D721Med (cell line): ENCODE measurements at regions not wholly inside any gene's neighbourhood (a gene's known extent, or its start where the extent isn't known, plus 50 kb on each side); places are given as distances from the start of the nearest gene placed in this dataset.
A peak's percentile ranks its signal among the peaks of the same experiment; 100 is the strongest.

Experiments used
- DNase-seq: peaks from one replicate; pipeline ENCODE4 v3.0.0; 2011; ENCODE audit warnings: low spot score; ENCODE audit not compliant: insufficient read length
- FAIRE-seq: peaks from 2 replicates; lab custom pipeline; 2011; peaks lifted over from hg19 to GRCh38; lab: Jason Lieb, UNC
- TF ChIP-seq, protein P1 (sequence below): IDR thresholded peaks from 2 replicates; pipeline ENCODE4 v1.5.1; 2012; ENCODE audit warnings: mild to moderate bottlenecking, control low read depth; ENCODE audit not compliant: insufficient read depth; ENCODE audit errors: missing control alignments

DNA sequence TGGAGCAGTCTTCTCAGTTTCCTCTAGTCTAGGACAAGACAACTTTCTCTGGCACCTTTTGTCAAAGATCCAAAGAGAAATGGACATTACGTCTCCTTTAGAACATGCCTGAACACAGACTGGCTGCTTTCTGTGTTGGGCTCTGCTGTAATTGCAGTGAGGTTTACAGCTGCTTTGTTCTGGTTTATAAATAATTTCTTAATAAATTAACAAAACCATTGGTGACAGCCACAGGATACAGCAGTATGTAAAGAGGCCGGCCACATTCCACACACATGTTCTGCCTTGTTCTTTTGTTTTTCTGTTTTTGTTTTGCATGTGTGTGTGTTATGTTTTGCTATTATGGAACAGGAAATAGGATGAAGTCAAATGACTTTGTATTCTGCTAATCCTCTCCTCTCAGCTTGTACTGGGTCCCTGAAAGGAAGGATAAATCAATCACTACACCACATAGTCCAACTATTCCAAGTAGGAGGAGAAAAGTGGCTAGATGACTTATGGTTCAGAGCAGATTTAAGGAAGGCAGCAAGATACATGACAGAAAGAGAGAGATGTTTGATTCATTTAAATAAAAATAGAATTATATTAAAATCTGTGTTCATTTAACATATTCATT, 161.5 kb upstream of the ESRRG start:
- TF ChIP-seq, protein P1, sequence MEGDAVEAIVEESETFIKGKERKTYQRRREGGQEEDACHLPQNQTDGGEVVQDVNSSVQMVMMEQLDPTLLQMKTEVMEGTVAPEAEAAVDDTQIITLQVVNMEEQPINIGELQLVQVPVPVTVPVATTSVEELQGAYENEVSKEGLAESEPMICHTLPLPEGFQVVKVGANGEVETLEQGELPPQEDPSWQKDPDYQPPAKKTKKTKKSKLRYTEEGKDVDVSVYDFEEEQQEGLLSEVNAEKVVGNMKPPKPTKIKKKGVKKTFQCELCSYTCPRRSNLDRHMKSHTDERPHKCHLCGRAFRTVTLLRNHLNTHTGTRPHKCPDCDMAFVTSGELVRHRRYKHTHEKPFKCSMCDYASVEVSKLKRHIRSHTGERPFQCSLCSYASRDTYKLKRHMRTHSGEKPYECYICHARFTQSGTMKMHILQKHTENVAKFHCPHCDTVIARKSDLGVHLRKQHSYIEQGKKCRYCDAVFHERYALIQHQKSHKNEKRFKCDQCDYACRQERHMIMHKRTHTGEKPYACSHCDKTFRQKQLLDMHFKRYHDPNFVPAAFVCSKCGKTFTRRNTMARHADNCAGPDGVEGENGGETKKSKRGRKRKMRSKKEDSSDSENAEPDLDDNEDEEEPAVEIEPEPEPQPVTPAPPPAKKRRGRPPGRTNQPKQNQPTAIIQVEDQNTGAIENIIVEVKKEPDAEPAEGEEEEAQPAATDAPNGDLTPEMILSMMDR, result no peak
- FAIRE-seq (peak; percentile 74), DNase-seq (no peak)

DNA sequence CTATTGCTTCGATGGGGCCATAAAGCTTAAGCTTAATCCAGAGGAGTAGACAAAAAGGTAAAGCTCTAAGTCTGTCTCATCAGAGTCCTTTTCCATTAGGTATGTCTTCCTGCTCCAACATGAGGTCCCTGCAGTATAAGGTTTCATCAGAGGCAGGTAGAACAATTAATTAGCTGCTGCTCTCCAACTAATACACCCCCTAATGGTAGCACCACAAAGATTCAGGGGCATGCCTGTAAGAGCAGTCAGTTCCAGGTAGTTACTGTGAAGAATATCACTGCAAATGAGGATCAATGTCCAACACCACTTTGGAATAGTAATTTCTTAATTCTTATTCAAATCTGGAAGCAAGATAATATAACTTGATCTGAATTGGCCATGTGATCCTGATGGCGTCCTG, 160.3 kb upstream of the ESRRG start:
- FAIRE-seq (no peak), DNase-seq (no peak)
- TF ChIP-seq, protein P1, result no peak

DNA sequence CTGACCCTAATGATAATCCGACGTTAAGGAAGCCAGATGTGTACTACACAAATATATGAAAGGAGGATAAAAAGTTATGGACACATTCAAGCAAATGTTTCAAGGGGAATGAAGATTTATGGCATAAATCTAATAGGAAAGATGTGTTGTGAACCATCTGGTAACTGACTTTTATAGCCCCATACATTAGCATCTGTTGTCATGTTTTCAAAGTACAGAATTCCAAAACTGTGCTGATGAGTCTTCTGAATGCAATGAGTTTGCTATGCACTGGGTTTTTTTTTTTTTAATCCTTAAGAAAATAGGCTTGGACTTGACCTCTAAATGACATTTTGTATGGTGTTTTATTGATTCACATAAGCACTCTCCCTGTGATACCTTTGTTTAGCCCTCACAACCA, 158.5 kb upstream of the ESRRG start:
- TF ChIP-seq, protein P1, result no peak
- DNase-seq (no peak), FAIRE-seq (peak; percentile 85)

DNA sequence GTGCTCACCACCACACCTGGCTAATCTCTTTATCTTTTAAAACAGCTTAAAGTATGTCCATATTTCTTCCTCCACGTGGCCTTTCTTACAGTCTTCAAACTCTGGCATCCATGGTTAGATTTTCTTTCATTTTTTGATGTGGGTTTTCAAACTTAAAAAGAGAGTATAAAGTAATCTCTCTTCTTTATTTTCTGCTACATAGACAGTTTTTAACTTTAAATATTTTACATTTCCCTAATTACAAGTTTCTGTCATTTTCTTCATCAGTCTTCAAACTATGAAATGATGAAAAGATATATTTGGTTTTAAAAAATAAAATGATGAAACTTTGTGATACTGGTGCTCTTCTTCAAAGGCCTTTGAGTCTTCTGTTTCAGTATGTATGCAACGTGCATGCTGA, 143.5 kb upstream of the ESRRG start:
- FAIRE-seq (no peak), DNase-seq (no peak)
- TF ChIP-seq, protein P1, result no peak

DNA sequence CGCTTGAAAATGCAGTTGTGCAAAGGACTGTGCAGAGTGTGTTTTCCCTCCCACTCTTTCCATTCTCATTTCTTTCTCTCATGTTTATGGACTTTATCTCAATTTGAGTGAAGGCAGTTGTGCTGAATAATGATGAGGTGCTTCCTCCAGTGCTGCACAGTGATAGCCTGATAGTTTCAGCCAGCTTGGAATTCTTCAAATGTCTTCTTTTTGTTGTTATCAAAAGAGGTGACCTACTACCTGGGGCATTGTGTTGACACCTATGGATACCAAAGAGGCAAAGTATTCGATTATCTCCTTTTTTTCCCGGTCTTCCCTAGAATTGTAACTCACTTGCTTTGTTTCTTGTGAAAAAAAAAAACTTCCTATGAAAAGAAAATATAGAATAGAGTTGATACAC, 132.6 kb upstream of the ESRRG start:
- DNase-seq (no peak), FAIRE-seq (no peak)
- TF ChIP-seq, protein P1, result no peak

DNA sequence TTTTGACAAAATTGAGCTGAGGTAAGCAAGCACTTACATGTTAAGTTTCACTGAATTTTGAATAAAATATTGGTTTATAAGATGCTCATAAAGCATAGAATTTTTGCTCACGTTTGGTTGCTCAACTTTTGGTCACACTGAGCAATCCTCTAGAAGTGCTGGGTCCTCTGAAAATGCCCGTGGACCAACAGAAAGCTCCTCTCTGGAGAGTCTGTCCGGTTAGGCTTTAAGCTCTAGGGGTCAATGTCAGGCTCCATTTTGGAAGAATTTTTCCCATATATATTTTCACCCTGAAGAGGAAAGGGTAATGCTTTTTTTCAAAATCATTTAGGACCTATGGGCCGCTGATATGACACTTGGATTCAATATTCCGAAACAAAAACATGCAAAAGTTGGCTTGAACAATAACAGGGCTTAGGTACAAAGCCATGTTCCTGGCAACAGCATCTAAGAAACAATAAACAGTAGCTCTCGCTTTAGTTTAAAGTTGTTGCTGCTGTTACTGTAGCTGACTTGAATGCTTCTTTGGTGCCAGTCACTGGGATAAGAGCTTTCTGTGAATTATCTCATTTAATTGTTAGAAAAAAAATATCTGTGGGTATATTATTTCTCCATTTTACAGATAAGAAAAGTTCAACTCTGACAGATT, 131.7 kb upstream of the ESRRG start:
- DNase-seq (no peak), FAIRE-seq (peak; percentile 41)
- TF ChIP-seq, protein P1, result no peak

DNA sequence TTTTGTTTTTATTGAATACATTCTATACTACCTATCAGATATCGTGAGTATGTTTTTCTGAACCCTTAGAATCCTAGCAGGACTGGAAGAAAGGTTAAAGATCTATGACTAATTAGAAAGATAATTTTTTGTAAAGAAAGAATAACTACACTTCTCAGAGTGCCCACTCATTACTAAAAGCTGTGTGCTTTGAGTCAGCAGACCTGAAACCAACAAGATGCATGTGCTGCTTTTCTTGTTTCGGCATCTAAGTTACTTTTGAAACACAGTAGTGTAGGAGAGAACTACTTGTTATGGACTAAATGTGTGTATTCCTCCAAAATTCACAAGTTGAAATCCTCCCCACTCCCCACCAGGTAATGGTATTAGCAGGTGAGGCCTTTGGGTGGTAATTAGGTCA, 127.8 kb upstream of the ESRRG start:
- FAIRE-seq (no peak), DNase-seq (no peak)
- TF ChIP-seq, protein P1, result no peak
